SU-DHL-6 (cell line): ENCODE measurements at regions not wholly inside any gene's neighbourhood (a gene's known extent, or its start where the extent isn't known, plus 50 kb on each side); places are given as distances from the start of the nearest gene placed in this dataset.

Experiments used
- H2AFZ ChIP-seq: fragments of 200-600 bp; sonication (generic); 2 replicates; pipeline ENCODE4 v1.6.1; 2014; ENCODE audit warnings: low read depth, mild to moderate bottlenecking, moderate library complexity, mixed read lengths, antibody characterized with exemption, low read length; ENCODE audit not compliant: severe bottlenecking
- H3F3A ChIP-seq: fragments of 200-600 bp; shearing (Covaris generic); 2 replicates; pipeline ENCODE4 v1.6.0; 2016; ENCODE audit warnings: antibody characterized with exemption, mild to moderate bottlenecking; ENCODE audit not compliant: insufficient read depth
- H3K27ac ChIP-seq: fragments of 200-600 bp; sonication (generic); 2 replicates; pipeline ENCODE4 v1.5.1; 2016; ENCODE audit warnings: low read depth, mild to moderate bottlenecking, low read length, moderate library complexity, mixed read lengths
- H3K27me3 ChIP-seq: fragments of 200-600 bp; sonication (generic), shearing (Covaris generic); 2 replicates; pipeline ENCODE4 v1.6.0; 2014; ENCODE audit warnings: mild to moderate bottlenecking, low read length
- H3K36me3 ChIP-seq: fragments of 200-600 bp; sonication (generic); 2 replicates; pipeline ENCODE4 v1.6.1; 2014; ENCODE audit warnings: mild to moderate bottlenecking, low read length, mixed read lengths
- H3K4me2 ChIP-seq: fragments of 300-600, 200-600 bp; shearing (Covaris generic), sonication (generic); 2 replicates; pipeline ENCODE4 v1.6.0; 2014; ENCODE audit warnings: low read length, low read depth, mild to moderate bottlenecking; ENCODE audit not compliant: poor library complexity, severe bottlenecking
- H3K4me3 ChIP-seq: fragments of 200-600 bp; sonication (generic); 2 replicates; pipeline ENCODE4 v1.5.1; 2014; ENCODE audit warnings: antibody characterized with exemption, low read length, mild to moderate bottlenecking, mixed read lengths; ENCODE audit not compliant: insufficient read depth, poor library complexity, severe bottlenecking
- H3K79me2 ChIP-seq: fragments of 200-600 bp; sonication (generic); 2 replicates; pipeline ENCODE4 v1.6.1; 2014; ENCODE audit warnings: mild to moderate bottlenecking, low read length, moderate library complexity; ENCODE audit not compliant: insufficient read depth
- H3K9ac ChIP-seq: fragments of 200-600 bp; sonication (generic); 2 replicates; pipeline ENCODE4 v1.7.0; 2014; ENCODE audit warnings: mild to moderate bottlenecking, low read length
- H3K9me2 ChIP-seq: fragments of 200-600 bp; sonication (generic); replicated peaks from 2 replicates; pipeline ENCODE4 v1.6.1; 2014; ENCODE audit warnings: low read length; ENCODE audit not compliant: insufficient read depth
- H3K9me3 ChIP-seq: fragments of 200-600 bp; sonication (generic); 2 replicates; pipeline ENCODE4 v1.6.1; 2014; ENCODE audit warnings: low read length, mixed read lengths; ENCODE audit not compliant: insufficient read depth
- H4K20me1 ChIP-seq: fragments of 200-600 bp; sonication (generic); 2 replicates; pipeline ENCODE4 v1.6.1; 2014; ENCODE audit warnings: low read depth, mild to moderate bottlenecking, antibody characterized with exemption, low read length, moderate library complexity, mixed read lengths
- EZH2phosphoT487 ChIP-seq: fragments of 200-600 bp; sonication (generic), shearing (Covaris generic); conservative IDR thresholded peaks from 2 replicates; pipeline ENCODE4 v1.6.1; 2018; ENCODE audit warnings: mild to moderate bottlenecking, antibody characterized with exemption, low read length, moderate library complexity, mixed read lengths
- TF ChIP-seq, protein P1 (sequence below): fragments of 200-600 bp; sonication (generic); IDR thresholded peaks from one replicate; pipeline ENCODE4 v1.5.1; 2017; ENCODE audit warnings: antibody characterized with exemption, mild to moderate bottlenecking, low read length, moderate library complexity; ENCODE audit not compliant: insufficient read depth, poor library complexity, severe bottlenecking

GRCh38 chr11:109552376-109552775 lies 130.4 kb downstream of the C11orf87 start:
- TF ChIP-seq, protein P1, sequence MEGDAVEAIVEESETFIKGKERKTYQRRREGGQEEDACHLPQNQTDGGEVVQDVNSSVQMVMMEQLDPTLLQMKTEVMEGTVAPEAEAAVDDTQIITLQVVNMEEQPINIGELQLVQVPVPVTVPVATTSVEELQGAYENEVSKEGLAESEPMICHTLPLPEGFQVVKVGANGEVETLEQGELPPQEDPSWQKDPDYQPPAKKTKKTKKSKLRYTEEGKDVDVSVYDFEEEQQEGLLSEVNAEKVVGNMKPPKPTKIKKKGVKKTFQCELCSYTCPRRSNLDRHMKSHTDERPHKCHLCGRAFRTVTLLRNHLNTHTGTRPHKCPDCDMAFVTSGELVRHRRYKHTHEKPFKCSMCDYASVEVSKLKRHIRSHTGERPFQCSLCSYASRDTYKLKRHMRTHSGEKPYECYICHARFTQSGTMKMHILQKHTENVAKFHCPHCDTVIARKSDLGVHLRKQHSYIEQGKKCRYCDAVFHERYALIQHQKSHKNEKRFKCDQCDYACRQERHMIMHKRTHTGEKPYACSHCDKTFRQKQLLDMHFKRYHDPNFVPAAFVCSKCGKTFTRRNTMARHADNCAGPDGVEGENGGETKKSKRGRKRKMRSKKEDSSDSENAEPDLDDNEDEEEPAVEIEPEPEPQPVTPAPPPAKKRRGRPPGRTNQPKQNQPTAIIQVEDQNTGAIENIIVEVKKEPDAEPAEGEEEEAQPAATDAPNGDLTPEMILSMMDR: no peak
- no peak for TF ChIP-seq EZH2phosphoT487
- Histone ChIP-seq H3K27ac (no peak overlapping the region), H2AFZ (no peak overlapping the region), H3K9me2 (no peaks in the 10 kb centered on the region), H3K4me2 (no peak overlapping the region), H3F3A (no peaks in the 10 kb centered on the region), H3K9me3 (no peaks in the 10 kb centered on the region), H3K79me2 (no peaks in the 10 kb centered on the region), H3K36me3 (no peaks in the 10 kb centered on the region), H4K20me1 (no peaks in the 10 kb centered on the region), H3K9ac (no peak overlapping the region), H3K4me3 (no peak overlapping the region), H3K27me3 (no peaks in the 10 kb centered on the region)

- no peaks in the 10 kb centered on the region for H3F3A ChIP-seq
- H2AFZ ChIP-seq: no peak overlapping the region
- no peak for TF ChIP-seq EZH2phosphoT487
- TF ChIP-seq, protein P1: no peak
- H3K27me3 ChIP-seq: no peaks in the 10 kb centered on the region
- no peak overlapping the region for H3K4me3 ChIP-seq
- H3K4me2 ChIP-seq: no peak overlapping the region
- no peaks in the 10 kb centered on the region for H4K20me1 ChIP-seq
- H3K36me3 ChIP-seq: no peaks in the 10 kb centered on the region
- H3K27ac ChIP-seq: no peak overlapping the region
- H3K9me2 ChIP-seq: no peaks in the 10 kb centered on the region
- H3K79me2 ChIP-seq: no peaks in the 10 kb centered on the region
- no peak overlapping the region for H3K9ac ChIP-seq
- no peaks in the 10 kb centered on the region for H3K9me3 ChIP-seq
These were observed 131.3 kb downstream of the C11orf87 start for GRCh38 chr11:109553284-109553683.

DNA sequence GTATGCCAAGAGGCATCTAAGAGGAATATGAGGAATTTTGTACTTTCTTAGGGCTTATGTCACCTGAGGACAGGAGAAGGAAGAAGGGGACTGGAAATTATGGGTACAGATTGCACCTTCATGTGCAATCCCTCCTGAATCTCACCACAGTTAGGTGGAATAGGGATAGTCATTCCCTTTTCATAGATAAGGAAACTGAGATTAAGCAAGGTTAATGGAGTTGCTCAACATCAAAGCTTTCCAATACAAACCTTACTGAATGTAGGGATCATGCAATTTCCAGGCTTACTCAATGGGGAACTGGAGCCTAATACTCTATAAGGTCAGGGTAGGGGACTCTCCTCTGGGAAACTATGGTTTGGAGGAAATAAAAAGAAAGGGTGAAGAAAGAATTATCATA lies 133.0 kb downstream of the C11orf87 start:
- H3K79me2 ChIP-seq: no peaks in the 10 kb centered on the region
- H3F3A ChIP-seq: no peaks in the 10 kb centered on the region
- H3K4me2 ChIP-seq: no peak overlapping the region
- no peak overlapping the region for H3K27ac ChIP-seq
- H3K9me3 ChIP-seq: no peaks in the 10 kb centered on the region
- H3K4me3 ChIP-seq: no peak overlapping the region
- no peaks in the 10 kb centered on the region for H3K27me3 ChIP-seq
- TF ChIP-seq, protein P1: no peak
- no peak for TF ChIP-seq EZH2phosphoT487
- H2AFZ ChIP-seq: no peak overlapping the region
- no peak overlapping the region for H3K9ac ChIP-seq
- no peaks in the 10 kb centered on the region for H3K9me2 ChIP-seq
- no peaks in the 10 kb centered on the region for H3K36me3 ChIP-seq
- H4K20me1 ChIP-seq: no peaks in the 10 kb centered on the region

DNA sequence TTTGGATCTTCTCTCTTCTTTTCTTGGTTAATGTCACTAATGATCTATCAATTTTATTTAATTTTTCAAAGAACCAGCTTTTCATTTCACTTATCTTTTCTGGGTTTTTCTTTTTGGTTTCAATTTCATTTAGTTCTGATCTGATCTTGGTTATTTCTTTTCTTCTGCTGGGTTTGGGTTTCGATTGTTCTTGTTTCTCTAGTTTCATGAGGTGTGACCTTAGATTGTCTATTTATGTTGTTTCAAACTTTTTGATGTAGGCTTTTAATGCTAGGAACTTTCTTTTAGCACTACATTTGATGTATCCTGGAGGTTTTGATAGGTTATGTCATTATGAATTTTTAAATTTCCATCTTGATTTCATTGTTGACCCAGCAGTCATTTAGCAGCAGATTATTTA lies 142.3 kb downstream of the C11orf87 start:
- no peaks in the 10 kb centered on the region for H3K27me3 ChIP-seq
- no peaks in the 10 kb centered on the region for H3K9me2 ChIP-seq
- H3K79me2 ChIP-seq: no peaks in the 10 kb centered on the region
- H3K9me3 ChIP-seq: no peaks in the 10 kb centered on the region
- H2AFZ ChIP-seq: no peak overlapping the region
- H3K4me3 ChIP-seq: no peak overlapping the region
- H3K9ac ChIP-seq: no peak overlapping the region
- no peak overlapping the region for H3K4me2 ChIP-seq
- H4K20me1 ChIP-seq: no peaks in the 10 kb centered on the region
- no peaks in the 10 kb centered on the region for H3K36me3 ChIP-seq
- H3F3A ChIP-seq: no peaks in the 10 kb centered on the region
- TF ChIP-seq, protein P1: no peak
- no peak for TF ChIP-seq EZH2phosphoT487
- no peak overlapping the region for H3K27ac ChIP-seq
